ENCODE measurements at regions not wholly inside any gene's neighbourhood (a gene's known extent, or its start where the extent isn't known, plus 50 kb on each side); places are given as distances from the start of the nearest gene placed in this dataset.

GRCh38 chr3:161818106-161818505, 321.5 kb downstream of the OTOL1 start:
- no peak for DNase-seq

GRCh38 chr3:161821591-161821990, 325.0 kb downstream of the OTOL1 start:
- DNase-seq = no peak

- DNase-seq = no peak
These were observed 325.7 kb downstream of the OTOL1 start for GRCh38 chr3:161822291-161822690.

GRCh38 chr3:161823910-161824309, 327.3 kb downstream of the OTOL1 start:
- no peak for DNase-seq

GRCh38 chr3:161838021-161838420, 341.4 kb downstream of the OTOL1 start:
- no peak for DNase-seq

GRCh38 chr3:161848376-161848775, 351.8 kb downstream of the OTOL1 start:
- DNase-seq = no peak

GRCh38 chr3:161851941-161852566, 355.4 kb downstream of the OTOL1 start:
- DNase-seq = no peak

- no peak for DNase-seq
These were observed 356.1 kb downstream of the OTOL1 start for GRCh38 chr3:161852744-161853143.

GRCh38 chr3:161854232-161854771, 357.7 kb downstream of the OTOL1 start:
- DNase-seq = no peak

GRCh38 chr3:161859057-161859456, 362.4 kb downstream of the OTOL1 start:
- DNase-seq = no peak

- no peak for DNase-seq
These were observed 363.4 kb downstream of the OTOL1 start for GRCh38 chr3:161859865-161860450.

GRCh38 chr3:161863775-161864174, 367.2 kb downstream of the OTOL1 start:
- DNase-seq = no peak

- no peak for DNase-seq
These were observed 369.6 kb downstream of the OTOL1 start for GRCh38 chr3:161866176-161866575.

- no peak for DNase-seq
These were observed 378.9 kb downstream of the OTOL1 start for GRCh38 chr3:161875483-161875882.

- DNase-seq = no peak
These were observed 382.9 kb downstream of the OTOL1 start for GRCh38 chr3:161879470-161879869.

- no peak for DNase-seq
These were observed 388.2 kb downstream of the OTOL1 start for GRCh38 chr3:161884830-161885229.

GRCh38 chr3:161890147-161890625, 393.6 kb downstream of the OTOL1 start:
- no peak for DNase-seq

GRCh38 chr3:161893972-161894371, 397.4 kb downstream of the OTOL1 start:
- no peak for DNase-seq

GRCh38 chr3:161894657-161895056, 398.0 kb downstream of the OTOL1 start:
- DNase-seq = no peak

GRCh38 chr3:161905520-161906132, 409.0 kb downstream of the OTOL1 start:
- no peak for DNase-seq

- DNase-seq = no peak
These were observed 417.3 kb downstream of the OTOL1 start for GRCh38 chr3:161913786-161914389.

GRCh38 chr3:161914703-161915417, 418.3 kb downstream of the OTOL1 start:
- no peak for DNase-seq

- no peak for DNase-seq
These were observed 418.8 kb downstream of the OTOL1 start for GRCh38 chr3:161915418-161915750.
